ENCODE measurements at regions not wholly inside any gene's neighbourhood (a gene's known extent, or its start where the extent isn't known, plus 50 kb on each side); places are given as distances from the start of the nearest gene placed in this dataset.

DNA sequence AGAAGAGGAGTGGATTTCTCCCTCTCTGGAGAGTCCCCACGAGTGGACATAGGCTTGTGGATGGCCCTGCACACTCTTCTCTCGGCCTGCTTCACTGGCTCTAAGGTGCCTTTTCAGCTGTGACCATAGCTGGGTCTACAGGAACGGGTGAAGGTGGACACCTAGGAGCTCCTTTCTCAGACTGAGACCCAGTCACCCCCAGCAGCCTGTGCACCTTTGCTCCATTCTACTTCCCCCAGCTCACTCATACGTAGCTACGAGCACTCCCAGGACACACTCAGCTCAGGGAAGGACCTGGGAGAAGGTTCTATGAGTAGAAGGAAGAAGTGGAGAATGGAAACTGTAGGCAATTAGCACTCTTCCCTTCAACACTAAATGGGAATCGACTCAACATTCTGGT, 272.0 kb upstream of the KLF6 start:
- no peaks in the 10 kb centered on the region for H3K36me3 ChIP-seq (ENCODE audit: insufficient read depth, low read length)
- no peaks in the 10 kb centered on the region for H3K27me3 ChIP-seq (ENCODE audit: insufficient read depth, low read length)
- H2AFZ ChIP-seq (ENCODE audit: low read depth, low read length): no peak overlapping the region
- no peaks in the 10 kb centered on the region for H3K4me1 ChIP-seq (ENCODE audit: insufficient read depth, low read length)
- no peak overlapping the region for H3K4me3 ChIP-seq (ENCODE audit: low read length)
- H3K9me3 ChIP-seq (ENCODE audit: low read length): no peaks in the 10 kb centered on the region

- Histone ChIP-seq H3K4me1 (ENCODE audit: insufficient read depth, low read length) (no peaks in the 10 kb centered on the region), H3K9me3 (ENCODE audit: low read length) (no peaks in the 10 kb centered on the region), H2AFZ (ENCODE audit: low read depth, low read length) (no peak overlapping the region)
Observed at GRCh38 chr10:4054656-4055435, 269.8 kb upstream of the KLF6 start.

DNA sequence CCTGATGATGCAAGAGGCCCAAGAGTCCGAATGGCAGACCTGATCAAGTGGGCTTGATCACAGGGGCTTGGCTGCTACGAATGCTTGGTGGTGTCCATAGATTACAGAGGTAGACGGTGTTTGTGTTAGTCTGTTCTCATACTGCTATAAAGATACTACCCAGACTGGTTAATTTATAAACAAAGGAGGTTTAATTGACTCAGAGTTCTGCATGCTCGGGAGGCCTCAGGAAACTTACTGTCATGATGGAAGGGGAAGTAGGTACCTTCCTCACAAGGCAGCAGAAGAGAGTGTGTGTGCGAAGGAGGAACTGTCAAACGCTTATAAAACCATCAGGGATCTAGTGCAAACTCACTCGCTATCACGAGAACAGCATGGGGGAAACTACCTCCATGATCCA, 268.9 kb upstream of the KLF6 start:
- Histone ChIP-seq H3K4me1 (ENCODE audit: insufficient read depth, low read length) (no peaks in the 10 kb centered on the region), H3K9me3 (ENCODE audit: low read length) (no peaks in the 10 kb centered on the region)

More at GRCh38 chr10:4054656-4055435, 269.8 kb upstream of the KLF6 start:
- no peaks in the 10 kb centered on the region for H3K36me3 ChIP-seq (ENCODE audit: insufficient read depth, low read length)
- H3K27me3 ChIP-seq (ENCODE audit: insufficient read depth, low read length): no peaks in the 10 kb centered on the region
- H3K4me3 ChIP-seq (ENCODE audit: low read length): no peak overlapping the region

DNA sequence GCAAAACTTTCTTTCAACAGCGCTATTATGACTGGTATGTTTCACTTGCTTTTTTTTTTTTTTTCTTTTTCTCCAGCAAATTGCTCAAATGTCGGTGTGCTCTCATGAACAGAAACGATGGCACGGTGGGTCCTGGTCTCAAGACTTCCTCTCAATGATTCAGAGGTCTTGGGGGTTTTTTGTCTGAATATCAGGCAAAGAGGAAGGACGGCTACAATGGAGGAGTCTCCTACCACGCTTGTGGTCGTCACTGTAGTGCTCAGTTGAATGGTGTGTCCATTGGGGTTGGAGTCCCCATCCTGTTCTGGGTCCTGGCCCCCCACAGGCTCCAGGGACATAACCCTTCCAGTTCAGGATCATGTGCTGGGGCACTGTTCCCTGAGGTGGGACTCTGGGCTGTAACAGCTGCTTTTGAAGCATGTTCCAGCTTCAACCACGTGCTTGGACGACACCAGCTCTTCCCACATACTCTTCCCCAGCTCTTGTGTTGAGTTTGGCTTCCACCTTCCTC, 266.7 kb upstream of the KLF6 start:
- no peaks in the 10 kb centered on the region for H3K27me3 ChIP-seq (ENCODE audit: insufficient read depth, low read length)
- no peaks in the 10 kb centered on the region for H3K9me3 ChIP-seq (ENCODE audit: low read length)
- no peaks in the 10 kb centered on the region for H3K4me1 ChIP-seq (ENCODE audit: insufficient read depth, low read length)
- no peaks in the 10 kb centered on the region for H3K36me3 ChIP-seq (ENCODE audit: insufficient read depth, low read length)
- no peak overlapping the region for H3K4me3 ChIP-seq (ENCODE audit: low read length)
- H2AFZ ChIP-seq (ENCODE audit: low read depth, low read length): no peak overlapping the region

More for the DNA sequence above, 268.9 kb upstream of the KLF6 start:
- Histone ChIP-seq H3K4me3 (ENCODE audit: low read length) (no peak overlapping the region), H3K27me3 (ENCODE audit: insufficient read depth, low read length) (no peaks in the 10 kb centered on the region), H2AFZ (ENCODE audit: low read depth, low read length) (no peak overlapping the region), H3K36me3 (ENCODE audit: insufficient read depth, low read length) (no peaks in the 10 kb centered on the region)

DNA sequence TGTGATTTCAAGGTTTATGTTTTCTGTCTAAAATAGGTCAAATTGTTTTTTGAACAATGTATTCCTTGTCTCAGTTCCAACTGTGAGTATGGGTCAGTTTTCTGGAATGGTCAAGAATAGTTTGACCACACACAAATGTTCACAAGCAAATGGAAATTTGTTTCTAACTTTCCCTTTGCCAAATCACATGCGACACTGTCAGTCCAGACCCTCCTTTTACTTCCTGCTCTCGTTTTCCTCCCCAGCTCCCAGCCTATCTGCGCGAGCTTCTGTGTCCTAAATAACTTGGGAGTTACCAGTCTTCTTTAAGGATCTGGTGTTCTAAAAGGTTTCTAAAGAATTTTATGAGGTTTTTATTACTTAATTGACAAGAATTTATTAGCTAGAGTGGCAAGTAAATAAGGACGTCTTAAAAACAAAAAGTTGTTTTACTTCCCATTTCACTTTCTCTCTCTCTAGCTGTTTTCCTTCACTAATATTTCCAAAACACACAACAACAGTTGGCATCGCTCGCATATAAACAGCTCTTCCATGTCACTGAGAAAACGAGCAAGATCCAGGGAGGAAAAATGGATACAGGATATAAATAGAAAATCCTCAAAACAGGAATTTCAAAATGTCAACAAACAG, 266.1 kb upstream of the KLF6 start:
- Histone ChIP-seq H3K27me3 (ENCODE audit: insufficient read depth, low read length) (no peaks in the 10 kb centered on the region), H3K4me1 (ENCODE audit: insufficient read depth, low read length) (no peaks in the 10 kb centered on the region), H3K4me3 (ENCODE audit: low read length) (no peak overlapping the region), H3K36me3 (ENCODE audit: insufficient read depth, low read length) (no peaks in the 10 kb centered on the region), H2AFZ (ENCODE audit: low read depth, low read length) (no peak overlapping the region), H3K9me3 (ENCODE audit: low read length) (no peaks in the 10 kb centered on the region)

DNA sequence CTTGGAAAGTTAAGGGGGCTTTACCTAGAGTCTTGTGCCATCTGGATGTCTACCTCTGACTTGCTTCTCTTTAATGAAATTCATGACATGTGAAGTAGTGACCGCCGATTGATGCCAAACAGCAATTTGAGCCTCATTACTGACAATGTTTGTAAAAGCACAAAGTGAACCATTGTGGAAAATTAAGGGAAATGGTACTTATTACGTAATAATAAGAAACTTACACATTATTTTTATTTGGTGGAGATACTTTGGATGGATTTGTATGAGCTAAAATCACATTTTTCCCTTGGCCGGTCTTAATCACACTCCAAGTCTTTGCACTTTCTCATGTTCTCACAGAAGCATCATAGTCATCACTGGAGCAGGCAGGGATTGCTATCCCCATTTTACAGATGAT, 265.1 kb upstream of the KLF6 start:
- no peaks in the 10 kb centered on the region for H3K4me1 ChIP-seq (ENCODE audit: insufficient read depth, low read length)
- no peak overlapping the region for H2AFZ ChIP-seq (ENCODE audit: low read depth, low read length)
- no peak overlapping the region for H3K4me3 ChIP-seq (ENCODE audit: low read length)
- no peaks in the 10 kb centered on the region for H3K36me3 ChIP-seq (ENCODE audit: insufficient read depth, low read length)
- H3K27me3 ChIP-seq (ENCODE audit: insufficient read depth, low read length): no peaks in the 10 kb centered on the region
- H3K9me3 ChIP-seq (ENCODE audit: low read length): no peaks in the 10 kb centered on the region

- H3K4me1 ChIP-seq (ENCODE audit: insufficient read depth, low read length): no peaks in the 10 kb centered on the region
- H2AFZ ChIP-seq (ENCODE audit: low read depth, low read length): no peak overlapping the region
- H3K36me3 ChIP-seq (ENCODE audit: insufficient read depth, low read length): no peaks in the 10 kb centered on the region
- no peak overlapping the region for H3K4me3 ChIP-seq (ENCODE audit: low read length)
- no peaks in the 10 kb centered on the region for H3K27me3 ChIP-seq (ENCODE audit: insufficient read depth, low read length)
- no peaks in the 10 kb centered on the region for H3K9me3 ChIP-seq (ENCODE audit: low read length)
Observed at GRCh38 chr10:4049348-4049747, 264.3 kb upstream of the KLF6 start.

DNA sequence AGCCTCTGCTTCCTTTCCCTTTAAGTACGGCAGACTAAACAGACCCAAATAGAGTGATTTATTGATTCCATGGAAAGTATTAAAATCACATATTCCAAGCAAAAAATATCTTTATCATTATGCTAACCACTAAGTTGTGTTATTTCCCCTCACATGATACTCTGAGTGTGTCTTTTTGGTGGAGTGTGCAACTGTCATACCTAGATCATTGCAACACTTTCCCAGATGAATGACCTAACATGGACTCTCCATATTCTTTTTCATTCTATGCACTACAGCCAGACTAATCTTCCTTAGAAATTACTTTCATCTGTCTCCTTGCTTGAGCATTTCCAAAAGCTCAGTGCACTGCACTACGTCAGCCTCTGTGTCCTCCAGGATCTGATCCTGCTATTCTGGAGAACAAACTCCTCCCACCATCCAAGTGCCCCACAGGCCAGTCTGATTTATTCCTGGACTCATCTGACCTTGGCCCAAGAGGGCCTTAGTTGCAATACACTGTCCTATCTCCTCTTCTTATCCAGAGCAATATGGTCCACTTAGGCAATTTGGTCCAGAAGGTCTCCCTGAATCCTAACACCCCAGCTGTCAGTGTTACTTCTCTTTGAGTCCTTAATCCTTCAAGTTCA, 263.3 kb upstream of the KLF6 start:
- H3K4me3 ChIP-seq (ENCODE audit: low read length): no peak overlapping the region
- no peaks in the 10 kb centered on the region for H3K4me1 ChIP-seq (ENCODE audit: insufficient read depth, low read length)
- no peaks in the 10 kb centered on the region for H3K36me3 ChIP-seq (ENCODE audit: insufficient read depth, low read length)
- H3K9me3 ChIP-seq (ENCODE audit: low read length): no peaks in the 10 kb centered on the region
- no peaks in the 10 kb centered on the region for H3K27me3 ChIP-seq (ENCODE audit: insufficient read depth, low read length)
- H2AFZ ChIP-seq (ENCODE audit: low read depth, low read length): no peak overlapping the region

DNA sequence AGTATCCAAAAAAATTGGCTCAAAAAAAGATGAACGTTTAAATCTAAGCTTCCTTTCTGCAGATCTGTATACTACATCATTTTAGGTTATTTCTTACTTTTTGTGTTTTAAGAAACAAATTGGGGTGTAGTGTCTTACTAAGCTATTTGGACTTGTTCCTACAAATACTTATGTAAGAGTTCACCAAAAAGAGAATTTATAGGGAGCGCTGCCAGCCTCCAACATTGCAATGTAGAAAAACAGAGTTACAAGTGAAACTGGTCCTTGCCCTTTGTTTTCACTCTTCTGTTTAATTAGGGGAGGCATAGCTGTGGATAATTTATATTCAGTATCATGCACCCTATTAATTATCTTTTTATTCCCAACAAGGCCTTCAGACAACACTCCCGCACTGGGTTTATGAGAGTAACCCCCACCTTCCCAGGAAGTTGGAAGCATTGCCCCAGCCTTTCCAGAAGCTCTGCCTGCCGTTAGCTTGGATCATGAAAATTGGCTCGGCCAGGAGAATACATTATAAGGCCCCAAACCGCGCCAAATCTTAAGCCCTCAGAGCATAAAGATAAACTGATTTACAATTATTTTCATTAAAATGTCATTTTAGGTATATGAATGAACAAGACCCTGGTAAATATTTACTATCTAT, 261.8 kb upstream of the KLF6 start:
- Histone ChIP-seq H3K36me3 (ENCODE audit: insufficient read depth, low read length) (no peaks in the 10 kb centered on the region), H3K4me3 (ENCODE audit: low read length) (no peak overlapping the region), H2AFZ (ENCODE audit: low read depth, low read length) (no peak overlapping the region), H3K4me1 (ENCODE audit: insufficient read depth, low read length) (no peaks in the 10 kb centered on the region), H3K27me3 (ENCODE audit: insufficient read depth, low read length) (no peaks in the 10 kb centered on the region), H3K9me3 (ENCODE audit: low read length) (peaks cover under 1% of the 10 kb centered on the region)

DNA sequence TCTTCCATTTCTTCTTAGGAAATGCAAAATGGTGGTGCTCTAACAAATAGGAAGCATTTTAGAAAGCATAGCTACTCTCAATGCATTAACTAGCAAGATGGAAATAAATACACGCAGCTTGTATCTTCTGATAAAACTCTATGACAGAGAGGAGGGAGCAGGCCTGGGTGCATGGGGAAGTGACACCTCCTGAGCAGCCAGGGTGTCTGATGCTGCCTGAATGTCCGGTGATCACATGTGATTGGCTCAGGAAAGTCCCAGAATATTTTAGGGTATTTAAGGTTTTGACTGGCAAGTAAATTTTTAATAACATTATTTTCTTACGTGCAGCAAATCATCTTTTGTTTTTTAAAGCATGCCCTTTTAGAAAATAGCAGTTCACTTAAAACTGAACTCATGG, 261.0 kb upstream of the KLF6 start:
- Histone ChIP-seq H3K36me3 (ENCODE audit: insufficient read depth, low read length) (no peaks in the 10 kb centered on the region), H3K27me3 (ENCODE audit: insufficient read depth, low read length) (no peaks in the 10 kb centered on the region), H3K9me3 (ENCODE audit: low read length) (peaks cover 5% of the 10 kb centered on the region), H2AFZ (ENCODE audit: low read depth, low read length) (no peak overlapping the region), H3K4me3 (ENCODE audit: low read length) (no peak overlapping the region), H3K4me1 (ENCODE audit: insufficient read depth, low read length) (no peaks in the 10 kb centered on the region)

GRCh38 chr10:4043897-4044665, 259.1 kb upstream of the KLF6 start:
- Histone ChIP-seq H3K27me3 (ENCODE audit: insufficient read depth, low read length) (no peaks in the 10 kb centered on the region), H3K4me1 (ENCODE audit: insufficient read depth, low read length) (no peaks in the 10 kb centered on the region), H3K4me3 (ENCODE audit: low read length) (no peak overlapping the region), H2AFZ (ENCODE audit: low read depth, low read length) (no peak overlapping the region), H3K36me3 (ENCODE audit: insufficient read depth, low read length) (no peaks in the 10 kb centered on the region), H3K9me3 (ENCODE audit: low read length) (peaks cover 5% of the 10 kb centered on the region)

DNA sequence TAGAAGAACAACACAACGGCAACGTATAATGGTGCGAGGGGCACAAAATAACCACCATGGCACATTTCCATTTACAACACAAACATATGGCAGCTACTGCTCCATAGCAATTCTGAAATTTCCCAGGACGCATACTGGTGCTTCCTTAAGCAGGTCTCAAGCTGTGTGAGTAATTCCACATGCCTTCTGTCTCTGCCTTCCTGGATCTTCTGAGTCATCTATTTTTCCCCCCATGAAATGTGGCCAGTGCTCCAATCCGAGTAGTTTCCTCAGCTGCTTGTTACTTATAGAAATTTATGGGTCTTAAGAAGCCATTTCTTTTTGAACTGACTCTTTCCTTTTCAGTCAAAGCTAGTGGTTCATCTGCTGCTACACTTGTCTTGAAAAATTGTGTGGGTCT, 256.6 kb upstream of the KLF6 start:
- H3K4me3 ChIP-seq (ENCODE audit: low read length): no peak overlapping the region
- no peaks in the 10 kb centered on the region for H3K27me3 ChIP-seq (ENCODE audit: insufficient read depth, low read length)
- no peak overlapping the region for H2AFZ ChIP-seq (ENCODE audit: low read depth, low read length)
- H3K4me1 ChIP-seq (ENCODE audit: insufficient read depth, low read length): no peaks in the 10 kb centered on the region
- H3K36me3 ChIP-seq (ENCODE audit: insufficient read depth, low read length): no peaks in the 10 kb centered on the region
- H3K9me3 ChIP-seq (ENCODE audit: low read length): peaks cover 5% of the 10 kb centered on the region
